Endodermal cell (in vitro differentiated cells): ENCODE measurements at regions not wholly inside any gene's neighbourhood (a gene's known extent, or its start where the extent isn't known, plus 50 kb on each side); places are given as distances from the start of the nearest gene placed in this dataset.

ENCODE experiments used
- DNase-seq: peaks from one replicate; pipeline ENCODE4 v3.0.0-alpha.2; 2017
- H3K27ac ChIP-seq: 2 replicates; pipeline ENCODE4 v1.5.1; 2013; ENCODE audit warnings: mild to moderate bottlenecking, low read depth, low read length, moderate library complexity
- H3K27me3 ChIP-seq: 2 replicates; pipeline ENCODE4 v1.6.1; 2013; ENCODE audit warnings: mild to moderate bottlenecking, low read length, moderate library complexity; ENCODE audit not compliant: insufficient read depth, control insufficient read depth, poor library complexity, severe bottlenecking
- H3K36me3 ChIP-seq: 2 replicates; pipeline ENCODE4 v1.7.0; 2013; ENCODE audit warnings: mild to moderate bottlenecking, low read length, moderate library complexity; ENCODE audit not compliant: control insufficient read depth, insufficient read depth
- H3K4me1 ChIP-seq: one replicate; pipeline ENCODE4 v1.7.0; 2013; ENCODE audit warnings: low read length; ENCODE audit not compliant: control insufficient read depth, insufficient read depth
- H3K4me3 ChIP-seq: 2 replicates; pipeline ENCODE4 v1.5.1; 2013; ENCODE audit warnings: mild to moderate bottlenecking, low read length, moderate library complexity
- H3K9ac ChIP-seq: 2 replicates; pipeline ENCODE4 v1.6.1; 2013; ENCODE audit warnings: mild to moderate bottlenecking, low read length, moderate library complexity; ENCODE audit not compliant: poor library complexity, severe bottlenecking; ENCODE audit errors: extremely low read depth
- H3K9me3 ChIP-seq: 2 replicates; pipeline ENCODE4 v1.6.1; 2013; ENCODE audit warnings: mild to moderate bottlenecking, low read length, moderate library complexity; ENCODE audit not compliant: control insufficient read depth
- H3K27ac Mint-ChIP-seq: 2 replicates; pipeline ENCODE4 v1.8.0; 2020; ENCODE audit warnings: mixed read lengths
- H3K27me3 Mint-ChIP-seq: 2 replicates; pipeline ENCODE4 v1.8.0; 2021; ENCODE audit warnings: mild to moderate bottlenecking, mixed read lengths; ENCODE audit not compliant: insufficient read depth
- H3K36me3 Mint-ChIP-seq: 2 replicates; pipeline ENCODE4 v1.8.0; 2020; ENCODE audit warnings: low read depth, mixed read lengths
- H3K4me1 Mint-ChIP-seq: 2 replicates; pipeline ENCODE4 v1.8.0; 2020; ENCODE audit warnings: mixed read lengths
- H3K4me3 Mint-ChIP-seq: 2 replicates; pipeline ENCODE4 v1.8.0; 2020; ENCODE audit warnings: mild to moderate bottlenecking, moderate library complexity, mixed read lengths
- H3K9me3 Mint-ChIP-seq: 2 replicates; pipeline ENCODE4 v1.8.0; 2020; ENCODE audit warnings: mild to moderate bottlenecking, mixed read lengths
- CTCF ChIP-seq: fragments of 200-600 bp; sonication (generic); conservative IDR thresholded peaks from 2 replicates; pipeline ENCODE4 v1.5.0; 2021; ENCODE audit warnings: antibody characterized with exemption, mild to moderate bottlenecking
- WGBS, 2 experiments: methylation state at CpG; one replicate each; pipeline versions ENCODE4 v1.1.5 to v1.1.7; 2013; ENCODE audit warnings: missing lambda C conversion rate in 2 of 2, mixed read lengths in 1 of 2; ENCODE audit not compliant: insufficient coverage in 1 of 2, insufficient read length in 1 of 2; 5-methylcytosine and 5-hydroxymethylcytosine counted together

GRCh38 chr15:70379938-70380883, 282.5 kb upstream of the TLE3 start:
- Histone ChIP-seq H3K9me3 (peaks cover 7% of the 10 kb centered on the region), H3K9ac (no peak overlapping the region), H3K27ac (no peak overlapping the region), H3K4me3 (no peak overlapping the region), H3K4me1 (peaks cover 3% of the 10 kb centered on the region), H3K27me3 (peaks cover 21% of the 10 kb centered on the region), H3K36me3 (no peaks in the 10 kb centered on the region)
- H3K27ac Mint-ChIP-seq, result no peak overlapping the region
- no peak for TF ChIP-seq CTCF
- peaks cover 20% of the 10 kb centered on the region for H3K4me1 Mint-ChIP-seq
- no peak overlapping the region for H3K4me3 Mint-ChIP-seq
- no peaks in the 10 kb centered on the region for H3K36me3 Mint-ChIP-seq
- DNase-seq, result peak; percentile 62
- peaks cover 6% of the 10 kb centered on the region for H3K9me3 Mint-ChIP-seq
- peaks cover 33% of the 10 kb centered on the region for H3K27me3 Mint-ChIP-seq
- 93 to 100% methylated on average over 3 to 9 of the region's 9 CpGs for WGBS, 2 experiments

- peaks cover 36% of the 10 kb centered on the region for H3K27me3 Mint-ChIP-seq
- WGBS, 2 experiments, result 97 to 100% methylated on average over 1 to 9 of the region's 9 CpGs
- peaks cover 3% of the 10 kb centered on the region for H3K4me1 ChIP-seq
Measured at GRCh38 chr15:70379134-70379533, 281.4 kb upstream of the TLE3 start.

More at GRCh38 chr15:70379134-70379533, 281.4 kb upstream of the TLE3 start:
- Histone ChIP-seq H3K36me3 (no peaks in the 10 kb centered on the region), H3K27me3 (peaks cover 27% of the 10 kb centered on the region), H3K9me3 (peaks cover 7% of the 10 kb centered on the region), H3K27ac (no peak overlapping the region), H3K9ac (no peak overlapping the region), H3K4me3 (no peak overlapping the region)
- H3K9me3 Mint-ChIP-seq, result peaks cover 6% of the 10 kb centered on the region
- no peak for TF ChIP-seq CTCF
- peaks cover 20% of the 10 kb centered on the region for H3K4me1 Mint-ChIP-seq
- DNase-seq, result peak; percentile 29
- H3K27ac Mint-ChIP-seq, result no peak overlapping the region
- no peaks in the 10 kb centered on the region for H3K36me3 Mint-ChIP-seq
- H3K4me3 Mint-ChIP-seq, result no peak overlapping the region
